ENCODE measurements at regions not wholly inside any gene's neighbourhood (a gene's known extent, or its start where the extent isn't known, plus 50 kb on each side); places are given as distances from the start of the nearest gene placed in this dataset.
"Not testable (repeated sequence)": the region's sequence is repeated elsewhere in the genome, so short reads cannot be mapped to it uniquely, and the experiment has no call there.

DNA sequence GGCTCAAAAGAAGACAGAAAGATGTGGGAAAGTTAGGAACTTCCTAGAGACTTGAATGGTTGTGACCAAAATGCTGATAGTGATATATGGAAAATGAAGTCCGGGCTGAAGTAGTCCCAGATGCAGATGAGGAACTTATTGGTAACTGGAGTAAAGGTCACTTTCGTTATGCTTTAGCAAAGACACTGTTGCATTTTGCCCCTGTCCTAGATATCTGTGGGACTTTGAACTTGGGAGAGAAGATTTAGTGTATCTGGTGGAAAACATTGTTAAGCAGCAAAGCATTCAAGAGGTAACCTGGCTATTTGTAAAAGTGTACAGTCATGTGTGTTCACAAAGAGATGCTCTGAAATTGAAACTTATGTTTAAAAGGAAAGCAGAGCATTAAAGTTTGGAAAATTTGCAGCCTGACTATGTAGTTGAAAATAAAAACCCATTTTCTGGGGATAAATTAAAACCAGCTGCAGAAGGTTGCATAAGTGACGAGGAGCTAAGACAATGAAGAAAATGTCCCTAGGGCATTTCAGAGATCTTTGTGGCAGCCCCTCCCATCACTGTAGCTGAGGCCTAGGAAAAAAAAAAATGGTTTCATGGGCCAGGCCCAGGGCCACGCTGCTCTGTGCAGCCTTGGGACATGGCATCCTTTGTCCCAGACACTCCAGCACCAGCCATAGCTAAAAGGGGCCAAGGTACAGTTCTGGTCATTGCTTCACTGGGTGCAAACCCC, 1692.2 kb downstream of the HACE1 start:
- DNase-seq (ENCODE audit: low read depth): no peak

DNA sequence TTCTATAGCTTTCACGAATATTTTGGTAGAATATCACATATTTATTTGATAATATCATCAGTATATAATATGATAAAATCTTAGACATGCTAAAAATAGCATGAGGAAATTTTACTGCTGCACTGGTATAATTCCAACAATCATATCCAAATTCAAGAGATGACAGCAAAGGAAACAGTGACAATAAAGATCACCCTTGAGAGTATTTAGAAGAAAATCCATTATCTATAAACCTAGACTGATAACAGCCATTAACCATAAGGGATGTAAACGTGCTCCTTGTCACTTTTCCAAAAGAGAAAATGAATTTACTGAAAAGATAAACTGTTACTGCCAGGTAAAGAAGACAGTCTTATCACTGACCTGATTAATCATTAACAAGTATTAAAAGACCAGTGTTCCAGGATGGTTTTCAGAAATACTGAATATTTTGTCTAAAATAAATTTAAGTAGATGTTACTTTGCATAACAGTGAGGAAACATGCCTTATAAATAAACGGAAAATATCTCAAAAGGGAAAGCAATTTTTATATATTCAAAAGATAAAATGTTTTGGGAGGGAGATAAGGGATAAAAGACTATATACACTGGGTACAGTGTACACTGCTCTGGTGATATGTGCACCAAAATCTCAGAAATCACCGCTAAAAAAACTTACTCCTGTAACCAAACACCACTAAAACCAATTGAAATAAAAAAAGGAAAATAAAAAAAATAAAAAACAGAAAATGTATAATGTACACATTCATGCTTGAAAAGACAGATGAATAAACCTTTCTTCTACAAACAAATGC, 1704.7 kb downstream of the HACE1 start:
- no peak for DNase-seq (ENCODE audit: low read depth)

DNA sequence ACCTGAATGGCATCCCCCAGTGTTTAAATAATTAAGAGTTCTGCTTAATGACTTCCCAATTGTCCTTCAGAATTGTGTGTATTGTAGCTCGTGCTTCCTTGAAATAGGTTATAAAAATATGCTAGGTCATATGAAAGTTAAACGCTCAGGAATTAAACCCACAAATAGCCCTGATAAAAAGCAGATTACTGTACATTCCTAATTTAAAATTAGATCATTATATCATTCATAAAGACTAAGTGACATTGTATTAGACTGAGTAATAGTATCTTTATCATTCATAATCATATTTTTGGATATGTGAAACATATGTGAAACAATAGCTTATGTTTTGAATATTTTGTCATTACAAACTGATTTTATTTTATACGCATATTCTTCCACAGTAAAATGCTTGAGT, 1706.7 kb downstream of the HACE1 start:
- no peak for DNase-seq (ENCODE audit: low read depth)

DNA sequence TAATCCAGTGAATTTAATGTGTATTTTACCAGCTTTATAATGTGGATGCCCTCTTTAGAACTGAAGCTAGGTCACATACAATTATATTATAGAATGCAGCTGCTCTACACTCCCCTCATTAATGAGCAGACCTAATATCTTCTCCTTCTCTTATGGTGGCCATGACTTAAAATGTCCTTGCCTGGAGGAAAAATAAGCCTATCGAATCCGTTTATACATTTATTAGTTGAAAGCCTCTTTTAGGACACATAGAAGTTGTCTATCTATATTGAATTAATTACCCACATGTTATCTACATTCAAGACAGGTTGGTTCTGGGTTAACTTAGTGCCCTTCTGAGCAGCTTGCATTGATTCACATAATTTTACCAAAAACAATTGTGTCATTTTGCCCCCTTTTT, 1716.8 kb downstream of the HACE1 start:
- no peak for DNase-seq (ENCODE audit: low read depth)

DNA sequence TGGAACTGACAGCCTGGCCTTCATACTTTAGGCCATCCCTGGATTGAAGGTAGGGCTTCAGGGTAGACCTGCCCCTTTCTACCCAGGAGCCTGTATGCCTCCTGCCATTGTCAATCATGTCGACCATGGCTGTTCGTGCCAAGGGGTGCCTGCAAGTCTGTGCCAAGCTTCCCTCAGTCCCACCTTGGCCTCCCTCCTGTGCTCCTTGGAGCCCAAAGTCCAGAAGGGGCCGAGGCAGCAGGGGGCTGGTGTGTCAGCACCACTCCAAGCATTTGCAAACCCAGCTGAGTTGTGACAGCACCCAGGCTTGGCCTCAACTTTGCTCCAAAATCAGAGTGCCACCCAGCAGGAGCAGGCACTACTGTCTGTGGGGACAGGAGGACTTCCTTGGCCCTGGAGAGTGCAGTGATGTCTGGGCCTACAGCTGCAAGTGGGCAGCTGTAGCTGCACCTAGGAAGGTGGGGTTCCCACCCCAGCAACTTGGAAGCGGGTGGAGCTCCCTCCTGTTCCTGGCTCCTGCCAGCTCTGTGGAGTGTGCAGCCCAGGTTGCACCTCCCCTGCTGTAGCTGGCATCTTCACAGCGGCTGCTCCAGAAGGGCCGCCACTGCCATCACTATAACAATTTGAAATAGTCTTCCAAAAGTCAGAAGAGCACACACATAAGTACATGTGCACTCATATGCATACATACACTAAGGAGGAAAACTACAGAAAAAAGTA, 1719.3 kb downstream of the HACE1 start:
- DNase-seq (ENCODE audit: low read depth): no peak

DNA sequence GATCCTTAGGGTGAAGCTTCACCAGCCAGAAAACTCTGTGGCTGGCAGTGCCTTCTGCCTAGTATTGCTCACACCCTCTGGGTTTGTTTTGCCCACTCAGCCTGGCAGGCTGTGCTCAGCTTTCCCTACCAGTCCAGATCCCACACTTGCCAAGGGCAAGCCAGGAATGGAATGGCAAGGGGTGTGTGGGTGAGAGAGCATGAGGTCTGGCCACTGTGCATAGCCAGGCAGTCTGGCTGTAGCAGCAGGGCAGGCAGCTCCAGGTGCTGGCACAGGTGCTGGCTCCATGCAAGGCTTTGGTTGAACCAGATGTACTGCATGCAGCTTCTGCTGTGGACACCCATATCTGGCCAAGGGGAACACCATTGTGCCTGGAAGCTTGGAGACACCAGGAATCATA, 1720.3 kb downstream of the HACE1 start:
- DNase-seq (ENCODE audit: low read depth): no peak

DNA sequence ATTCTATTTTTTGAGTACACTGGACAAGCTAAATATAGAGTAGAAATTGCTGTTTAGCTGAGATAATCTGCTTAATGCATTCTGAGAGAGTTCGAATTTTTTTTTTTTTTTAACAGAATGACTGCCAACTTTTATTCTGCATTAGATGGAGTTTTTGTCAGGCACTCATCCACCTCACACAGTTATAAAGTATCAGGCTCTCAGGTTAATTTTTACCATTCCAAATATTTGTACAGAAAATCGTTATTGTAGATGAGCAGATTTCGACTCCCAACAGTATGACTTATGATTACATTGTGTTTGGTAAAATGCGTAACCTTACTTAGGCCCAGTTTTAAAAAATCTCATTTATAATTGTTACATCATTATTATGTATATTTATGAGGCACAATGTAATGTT, 1731.0 kb downstream of the GRIK2 start:
- DNase-seq (ENCODE audit: low read depth): no peak

DNA sequence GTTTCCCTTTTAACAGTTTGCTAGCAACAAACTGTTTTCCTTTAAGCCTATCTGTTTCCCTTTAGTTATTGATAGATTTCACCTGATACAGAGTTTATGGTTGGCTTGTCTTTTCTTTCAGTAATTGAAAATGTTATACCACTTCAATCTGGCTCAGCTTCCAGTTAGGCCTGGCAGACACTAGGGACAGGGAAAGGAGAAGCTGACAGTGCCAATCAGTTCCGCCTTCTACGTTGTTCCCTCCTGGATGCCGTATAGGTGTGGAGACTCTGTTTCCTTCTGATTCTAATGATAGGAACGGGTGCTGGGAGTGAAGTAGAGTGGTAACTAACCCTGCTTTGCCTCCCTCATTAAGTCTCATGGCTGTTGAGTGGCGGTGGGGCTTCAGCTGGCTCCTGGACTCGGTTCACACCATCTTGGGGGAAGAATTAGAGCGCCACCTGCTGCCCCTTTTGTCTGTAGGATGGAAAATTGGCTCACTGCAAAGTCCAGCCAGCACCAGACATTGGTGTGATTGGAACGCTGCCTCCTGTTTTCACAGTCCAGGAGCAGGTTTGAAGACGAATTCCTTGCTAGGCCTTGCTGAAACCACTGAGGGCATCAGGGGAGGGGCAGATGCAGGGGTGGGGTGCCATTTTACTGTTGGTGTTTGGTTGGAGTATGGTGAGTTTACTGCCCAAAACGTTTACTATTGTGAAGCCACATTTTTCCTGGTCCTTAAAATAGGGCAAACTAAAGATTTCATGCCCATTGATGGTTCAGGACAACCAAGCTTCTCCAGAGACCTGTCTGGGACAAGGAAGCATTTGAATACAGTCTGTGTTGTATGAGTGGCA, 1729.5 kb downstream of the GRIK2 start:
- no peak for DNase-seq (ENCODE audit: low read depth)

DNA sequence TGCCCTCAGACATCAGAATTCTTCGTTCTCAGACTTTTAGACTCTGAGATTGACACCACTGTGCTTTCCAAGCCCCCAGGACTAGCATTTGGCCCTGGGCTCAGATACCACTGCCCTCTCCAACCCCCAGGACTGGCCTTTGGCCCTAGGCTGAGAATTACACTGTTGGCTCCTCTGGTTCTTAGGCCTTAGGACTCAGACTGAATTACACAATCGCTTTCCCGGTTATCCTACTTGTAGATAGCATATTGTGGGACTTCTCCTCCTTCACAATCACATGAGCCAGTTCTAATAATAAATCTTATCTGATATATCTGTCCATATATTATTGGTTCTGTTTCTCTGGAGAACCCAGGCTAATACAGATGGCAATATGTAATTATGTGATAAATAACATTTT, 1725.5 kb downstream of the GRIK2 start:
- no peak for DNase-seq (ENCODE audit: low read depth)

DNA sequence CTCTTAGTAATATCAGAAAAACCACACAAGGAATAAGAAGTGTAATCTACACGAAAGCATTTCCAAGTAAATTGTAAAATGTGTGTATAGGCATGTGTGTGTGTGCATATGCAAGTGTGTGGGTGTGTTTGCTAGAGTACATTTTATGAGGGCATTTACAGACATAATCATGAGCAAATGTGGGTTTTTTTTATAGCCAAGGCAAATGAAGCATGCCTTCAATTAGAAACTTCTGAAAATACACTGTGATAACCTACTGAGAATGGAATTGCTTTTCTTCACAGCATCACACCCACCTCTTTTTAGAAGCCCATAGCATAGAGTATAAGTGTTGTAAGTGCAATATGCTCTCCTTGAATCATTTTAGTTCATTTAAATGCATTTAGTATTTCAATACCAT, 1721.1 kb downstream of the GRIK2 start:
- no peak for DNase-seq (ENCODE audit: low read depth)

DNA sequence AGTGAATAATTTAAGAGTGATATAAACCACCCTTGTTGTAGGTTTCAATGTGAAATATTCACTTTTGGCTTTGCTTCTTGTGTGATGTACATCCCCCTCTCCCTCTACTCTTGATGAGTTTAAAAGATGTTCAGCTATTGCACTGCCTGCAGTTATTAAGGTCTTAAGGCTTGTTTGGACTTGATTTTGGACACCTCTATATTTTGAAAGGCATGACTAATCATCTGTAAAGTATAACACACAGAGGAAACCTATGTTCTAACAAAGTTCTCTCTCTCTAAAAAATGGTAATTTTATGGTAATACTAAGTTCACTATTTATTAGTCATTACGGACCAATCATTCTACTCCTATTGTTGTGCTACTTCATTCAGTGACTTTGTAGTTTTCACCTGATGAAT, 1719.9 kb downstream of the GRIK2 start:
- no peak for DNase-seq (ENCODE audit: low read depth)

DNA sequence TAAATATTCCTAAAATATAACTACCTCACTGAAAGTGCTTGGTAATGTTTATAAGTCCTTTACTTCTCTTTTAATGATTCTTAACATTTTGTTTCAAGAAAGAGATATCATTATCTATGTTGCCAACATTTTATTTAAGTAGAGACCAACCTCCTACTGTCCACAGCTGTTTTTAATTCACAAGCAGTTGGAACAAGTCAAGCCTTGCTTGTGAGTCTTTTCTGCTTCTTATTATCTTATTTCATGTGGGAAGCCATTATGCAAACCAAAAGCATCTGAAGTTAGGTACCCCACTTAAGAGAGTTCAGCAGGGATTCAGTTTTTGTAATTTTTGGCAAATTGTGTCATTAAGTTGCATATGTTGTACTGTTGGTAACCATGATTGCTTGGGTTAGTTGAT, 1714.5 kb downstream of the GRIK2 start:
- no peak for DNase-seq (ENCODE audit: low read depth)

DNA sequence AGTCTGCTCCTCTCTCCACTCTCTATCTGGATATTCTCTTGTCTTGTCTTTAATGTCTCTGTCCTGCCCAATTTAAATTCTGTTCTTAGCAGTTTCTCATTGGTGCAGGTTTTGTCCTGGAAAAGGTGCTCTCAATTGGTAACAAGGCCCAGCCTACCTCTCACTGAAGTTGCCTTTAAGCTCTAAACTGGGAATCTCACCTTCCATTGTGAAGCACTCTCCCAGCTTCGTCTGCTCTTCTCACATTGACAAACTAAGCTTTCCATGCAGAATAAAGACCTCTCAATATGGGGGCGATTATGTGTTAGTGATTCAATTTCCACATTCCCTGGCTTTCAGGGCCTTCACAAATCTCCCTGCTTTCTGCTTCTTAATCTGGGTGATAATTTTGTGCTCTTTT, 1712.2 kb downstream of the GRIK2 start:
- DNase-seq (ENCODE audit: low read depth): no peak

DNA sequence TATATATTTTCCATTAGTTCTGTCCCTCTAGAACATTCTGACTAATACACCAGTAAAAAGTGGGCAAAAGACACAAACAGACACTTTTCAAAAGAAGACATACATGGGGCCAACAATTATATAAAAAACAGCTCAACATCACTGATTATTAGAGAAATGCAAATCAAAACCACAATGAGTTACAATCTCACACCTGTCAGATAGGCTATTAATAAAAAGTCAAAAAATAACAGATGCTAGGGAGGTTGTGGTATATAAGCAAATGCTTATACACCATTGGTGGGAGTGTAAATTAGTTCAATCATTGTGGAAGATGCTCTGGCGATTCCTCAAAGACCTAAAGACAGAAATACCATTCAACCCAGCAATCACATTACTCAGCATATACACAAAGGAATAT, 1707.8 kb downstream of the GRIK2 start:
- DNase-seq (ENCODE audit: low read depth): no peak

DNA sequence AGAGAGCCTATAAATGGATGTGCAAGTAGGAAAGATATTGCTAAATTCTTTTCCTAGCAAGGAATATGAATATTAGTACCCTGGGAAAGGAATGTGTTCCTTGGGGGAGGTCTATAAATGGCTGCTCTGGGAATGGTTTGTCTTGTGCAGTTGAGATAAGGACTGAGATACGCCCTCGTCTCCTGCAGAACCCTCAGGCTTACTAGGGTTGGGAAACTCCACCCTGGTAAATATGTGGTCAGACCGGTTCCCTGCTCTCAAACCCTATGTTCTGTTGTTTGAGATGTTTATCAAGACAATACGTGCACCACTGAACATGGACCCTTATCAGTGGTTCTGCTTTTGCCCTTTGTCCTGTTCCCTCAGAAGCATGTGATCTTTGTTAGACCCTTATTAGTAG, 1698.9 kb downstream of the GRIK2 start:
- not testable (repeated sequence) for DNase-seq (ENCODE audit: low read depth)

DNA sequence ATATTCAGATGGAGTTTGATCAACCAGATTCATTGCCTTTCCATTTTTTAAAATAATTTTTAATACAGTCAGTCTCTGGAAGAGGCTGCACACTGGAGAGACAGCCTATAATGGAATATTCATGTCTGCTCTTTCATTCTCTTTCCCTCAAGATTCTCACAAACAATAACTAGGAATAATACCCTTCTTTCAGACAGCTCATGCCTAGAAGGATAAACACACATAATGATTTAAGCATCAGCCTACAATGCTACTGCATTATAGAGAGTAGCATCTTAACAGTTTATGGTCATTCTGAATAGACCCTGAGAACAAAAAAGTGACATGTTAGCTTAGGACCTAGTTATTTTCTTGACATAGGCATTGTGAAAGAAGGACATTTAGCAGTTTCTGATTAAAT, 1692.3 kb downstream of the GRIK2 start:
- DNase-seq (ENCODE audit: low read depth): no peak

DNA sequence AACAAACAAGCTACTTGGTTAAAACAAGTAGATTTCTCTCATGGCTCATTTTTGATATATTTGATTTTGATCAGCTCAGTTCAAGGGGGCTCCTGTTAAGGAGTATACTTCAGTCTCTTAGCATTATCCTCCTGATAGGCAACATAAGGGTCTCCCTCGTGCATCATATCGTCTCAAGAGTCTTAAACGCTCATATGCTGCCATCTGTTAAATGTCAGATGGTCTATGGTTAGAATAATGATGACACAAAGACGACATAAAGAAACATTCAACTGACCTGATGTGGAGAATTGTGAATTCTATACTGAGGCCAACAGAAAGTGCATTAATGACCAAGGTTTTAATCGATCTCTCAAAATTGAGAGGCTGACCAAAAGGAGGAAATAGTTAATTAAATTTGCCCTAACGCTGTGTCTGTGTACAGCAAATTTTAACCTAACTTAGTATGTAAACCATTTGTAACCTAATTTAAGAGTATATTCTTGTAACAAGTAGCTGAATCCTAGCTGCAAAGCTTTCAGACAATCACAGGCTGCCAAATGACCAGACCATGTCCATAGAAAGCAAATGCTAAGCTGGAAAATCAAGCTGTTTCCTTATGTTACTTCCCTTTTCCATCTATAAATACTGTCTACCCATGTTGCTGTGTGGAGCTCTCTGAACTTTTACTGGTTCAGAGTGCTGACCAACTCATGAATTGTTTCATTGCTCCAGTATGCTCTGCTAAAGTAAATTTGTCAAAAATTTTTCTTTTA, 1688.5 kb downstream of the GRIK2 start:
- DNase-seq (ENCODE audit: low read depth): no peak

DNA sequence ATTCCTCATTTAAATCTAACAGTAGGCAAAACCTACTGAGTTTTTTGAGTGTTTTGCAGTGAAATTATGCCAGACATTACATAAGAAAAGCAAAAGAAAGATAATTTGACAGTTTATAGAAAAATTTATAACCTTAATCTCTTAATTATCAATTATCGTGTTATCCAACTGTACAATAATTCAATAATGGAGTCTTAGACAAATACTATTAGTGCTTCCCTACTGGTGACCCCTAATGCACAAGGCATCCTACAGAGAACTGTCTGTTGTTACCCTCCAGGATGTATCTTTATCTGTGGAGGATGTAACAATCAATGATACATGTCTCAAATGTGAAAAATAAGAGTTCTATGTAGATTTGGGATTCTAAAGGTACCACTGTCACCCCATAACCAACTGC, 1687.6 kb downstream of the GRIK2 start:
- no peak for DNase-seq (ENCODE audit: low read depth)

DNA sequence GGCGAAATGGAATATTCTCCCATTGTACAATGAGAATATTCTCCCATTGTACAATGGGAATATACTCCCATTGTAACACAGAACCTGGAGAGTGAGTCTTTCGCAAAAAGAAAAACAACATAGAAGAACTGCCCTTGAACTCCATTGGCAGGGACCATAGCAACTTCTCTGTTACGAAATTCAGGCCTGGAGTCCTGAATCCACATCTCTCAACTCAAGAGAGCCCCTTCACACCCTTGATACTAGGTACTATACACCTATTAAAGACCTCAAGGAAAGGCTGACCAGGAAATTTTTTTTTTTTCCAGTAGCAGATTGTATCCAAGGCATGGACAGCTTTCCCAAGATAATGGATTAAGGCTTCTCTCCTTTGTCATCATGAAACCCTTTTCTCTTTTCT, 1687.0 kb downstream of the GRIK2 start:
- no peak for DNase-seq (ENCODE audit: low read depth)

DNA sequence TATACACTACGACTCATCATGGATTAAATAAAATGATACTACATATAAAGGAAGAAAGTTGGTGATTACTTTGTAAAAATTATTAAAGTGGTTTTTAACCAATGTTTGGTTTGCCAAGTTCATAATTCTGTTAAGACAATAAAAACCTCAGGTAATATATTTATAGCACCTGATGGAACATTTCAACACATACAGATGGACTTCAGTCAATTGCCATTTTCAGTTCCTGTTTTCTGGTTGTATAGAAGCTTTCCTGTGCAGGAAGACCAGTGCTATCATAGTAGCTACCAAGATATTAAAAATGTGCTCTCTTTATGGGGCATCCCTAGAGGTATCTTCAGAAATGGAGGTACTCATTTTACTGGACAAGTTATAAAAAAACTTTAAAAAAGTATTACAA, 1686.4 kb downstream of the GRIK2 start:
- DNase-seq (ENCODE audit: low read depth): no peak

DNA sequence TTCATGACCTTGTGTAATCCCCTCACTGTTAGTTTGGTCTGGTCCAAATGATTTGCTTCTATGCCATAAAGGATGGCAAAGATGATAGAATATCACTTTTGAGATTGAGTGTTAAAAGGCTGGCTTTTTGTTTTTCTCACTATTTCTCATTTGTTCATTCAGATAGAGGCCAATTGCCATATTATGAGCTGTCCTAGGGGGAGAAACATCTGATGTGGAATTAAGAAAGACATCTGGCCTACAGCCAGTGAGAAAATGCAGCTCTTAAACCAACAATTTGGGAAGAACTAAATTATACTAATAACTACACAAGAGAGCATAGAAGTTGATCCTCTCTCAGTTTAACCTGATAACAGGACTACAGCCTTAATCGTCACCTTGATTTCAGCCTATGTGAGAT, 1668.6 kb downstream of the GRIK2 start:
- DNase-seq (ENCODE audit: low read depth): no peak

DNA sequence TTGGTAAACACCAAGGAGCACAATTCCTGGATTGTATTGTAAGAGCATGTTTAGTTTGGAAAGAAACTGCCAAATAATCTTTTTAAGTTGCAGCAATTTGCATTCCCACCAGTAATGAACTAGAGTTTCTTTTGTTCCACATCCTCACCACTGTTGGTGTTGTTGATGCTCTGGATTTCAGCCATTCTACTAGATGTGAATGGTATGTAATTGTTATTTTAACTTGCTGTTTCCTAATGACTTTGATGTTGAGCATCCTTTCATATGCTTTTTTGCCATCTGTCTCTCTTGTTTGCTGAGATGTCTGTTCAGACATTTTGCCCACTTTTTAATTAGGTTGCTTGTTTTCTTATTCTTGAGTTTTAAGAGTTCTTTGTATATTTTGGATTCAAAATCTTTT, 1654.1 kb downstream of the GRIK2 start:
- no peak for DNase-seq (ENCODE audit: low read depth)

Measured in stimulated activated CD8-positive, alpha-beta memory T cell treated with anti-CD3 and anti-CD28 coated beads, Interleukin-15, amount 100 ng/mL, for 1 hour (primary cell).